WTC11 (cell line): ENCODE measurements at regions not wholly inside any gene's neighbourhood (a gene's known extent, or its start where the extent isn't known, plus 50 kb on each side); places are given as distances from the start of the nearest gene placed in this dataset.

Source experiments
- ATAC-seq: fragments of 200-7000 bp; cut with Tn5 transposase; 2 replicates; pipeline ENCODE4 v1.10.0; 2021; ENCODE audit warnings: mild to moderate bottlenecking, moderate library complexity
- CTCF ChIA-PET: fragments of 300-600 bp; sonication (Branson Sonifier 250); formaldehyde crosslinking; loops from one replicate; lab custom pipeline; 2021; ENCODE audit warnings: antibody characterized with exemption; lab: Charles Lee
- POLR2A ChIA-PET: fragments of 350-600 bp; sonication (Branson Sonifier 250); formaldehyde crosslinking; loops from one replicate; lab custom pipeline; 2021; ENCODE audit warnings: antibody characterized with exemption; lab: Charles Lee
- DNase-seq: peaks from one replicate; pipeline ENCODE4 v3.0.0; 2021; ENCODE audit warnings: low spot score
- H3K27ac Mint-ChIP-seq: 2 replicates; pipeline ENCODE4 v1.8.0; 2021; ENCODE audit warnings: mixed read lengths
- H3K27me3 Mint-ChIP-seq: 2 replicates; pipeline ENCODE4 v1.8.0; 2021; ENCODE audit warnings: low read depth, mild to moderate bottlenecking, moderate library complexity, mixed read lengths
- H3K36me3 Mint-ChIP-seq: 2 replicates; pipeline ENCODE4 v1.8.0; 2021; ENCODE audit warnings: mixed read lengths
- H3K4me1 Mint-ChIP-seq: 2 replicates; pipeline ENCODE4 v1.8.0; 2022; ENCODE audit warnings: mixed read lengths
- H3K4me3 Mint-ChIP-seq: 2 replicates; pipeline ENCODE4 v1.8.0; 2021; ENCODE audit warnings: mild to moderate bottlenecking, moderate library complexity, mixed read lengths
- H3K9me3 Mint-ChIP-seq: 2 replicates; pipeline ENCODE4 v1.8.0; 2021; ENCODE audit warnings: mixed read lengths
- ATF1 ChIP-seq: sonication (generic); formaldehyde crosslinking; IDR thresholded peaks from 2 replicates; pipeline ENCODE4 v1.8.1; 2023; ENCODE audit warnings: mild to moderate bottlenecking, moderate library complexity, missing genetic modification reagents
- CBFB ChIP-seq: sonication (generic); formaldehyde crosslinking; IDR thresholded peaks from 2 replicates; pipeline ENCODE4 v1.8.1; 2022; ENCODE audit warnings: mild to moderate bottlenecking, low read depth, missing genetic modification reagents
- ESRRA ChIP-seq: sonication (generic); formaldehyde crosslinking; IDR thresholded peaks from 2 replicates; pipeline ENCODE4 v1.8.1; 2022; ENCODE audit warnings: mild to moderate bottlenecking, missing genetic modification reagents, borderline replicate concordance
- FOXK1 ChIP-seq: sonication (generic); formaldehyde crosslinking; IDR thresholded peaks from 2 replicates; pipeline ENCODE4 v1.8.0; 2022; ENCODE audit warnings: mild to moderate bottlenecking, moderate library complexity, missing genetic modification reagents
- HMGA2 ChIP-seq: fragments of 250-450 bp; sonication (Bioruptor Pico); IDR thresholded peaks from 2 replicates; pipeline ENCODE4 v1.4.0; 2021; ENCODE audit warnings: mild to moderate bottlenecking, moderate library complexity
- KAT7 ChIP-seq: sonication (generic); formaldehyde crosslinking; IDR thresholded peaks from 2 replicates; pipeline ENCODE4 v1.8.1; 2023; ENCODE audit warnings: missing genetic modification reagents, mild to moderate bottlenecking, borderline replicate concordance
- MXD4 ChIP-seq: fragments of 250-450 bp; sonication (Bioruptor Pico); IDR thresholded peaks from 2 replicates; pipeline ENCODE4 v1.8.0; 2021; ENCODE audit warnings: mild to moderate bottlenecking, moderate library complexity, borderline replicate concordance
- NFATC4 ChIP-seq: fragments of 250-450 bp; sonication (Bioruptor Pico); IDR thresholded peaks from 2 replicates; pipeline ENCODE4 v1.9.0; 2021; ENCODE audit warnings: mild to moderate bottlenecking
- NR3C1 ChIP-seq: sonication (generic); formaldehyde crosslinking; conservative IDR thresholded peaks from 2 replicates; pipeline ENCODE4 v1.8.1; 2023; ENCODE audit warnings: low read depth, mild to moderate bottlenecking, missing genetic modification reagents
- OVOL2 ChIP-seq: fragments of 250-450 bp; sonication (Bioruptor Pico); IDR thresholded peaks from 2 replicates; pipeline ENCODE4 v1.9.0; 2021; ENCODE audit warnings: mild to moderate bottlenecking, borderline replicate concordance
- RORB ChIP-seq: fragments of 250-450 bp; sonication (Bioruptor Pico); IDR thresholded peaks from 2 replicates; pipeline ENCODE4 v1.9.0; 2021; ENCODE audit warnings: mild to moderate bottlenecking
- SOX15 ChIP-seq: fragments of 250-450 bp; sonication (Bioruptor Pico); IDR thresholded peaks from 2 replicates; pipeline ENCODE4 v1.9.0; 2021; ENCODE audit warnings: mild to moderate bottlenecking
- ZBTB21 ChIP-seq: sonication (generic); formaldehyde crosslinking; IDR thresholded peaks from 2 replicates; pipeline ENCODE4 v1.8.1; 2023; ENCODE audit warnings: mild to moderate bottlenecking, missing genetic modification reagents, borderline replicate concordance
- ZNF263 ChIP-seq: sonication (generic); formaldehyde crosslinking; IDR thresholded peaks from 2 replicates; pipeline ENCODE4 v1.8.1; 2022; ENCODE audit warnings: low read depth, mild to moderate bottlenecking, moderate library complexity, missing genetic modification reagents
- ZNF423 ChIP-seq: fragments of 250-450 bp; sonication (Bioruptor Pico); IDR thresholded peaks from 2 replicates; pipeline ENCODE4 v2.1.2; 2022; ENCODE audit warnings: mild to moderate bottlenecking, moderate library complexity
- TF ChIP-seq, protein P1 (sequence below): fragments of 250-450 bp; sonication (Bioruptor Pico); IDR thresholded peaks from 2 replicates; pipeline ENCODE4 v2.1.2; 2022; ENCODE audit warnings: mild to moderate bottlenecking, moderate library complexity
- TF ChIP-seq, protein P2 (sequence below): sonication (generic); formaldehyde crosslinking; IDR thresholded peaks from 2 replicates; pipeline ENCODE4 v1.8.0; 2022; ENCODE audit warnings: mild to moderate bottlenecking, missing genetic modification reagents
- TF ChIP-seq, protein P3 (sequence below): sonication (generic); formaldehyde crosslinking; IDR thresholded peaks from 2 replicates; pipeline ENCODE4 v1.8.1; 2022; ENCODE audit warnings: missing genetic modification reagents, borderline replicate concordance
- TF ChIP-seq, protein P4 (sequence below): sonication (generic); formaldehyde crosslinking; IDR thresholded peaks from 2 replicates; pipeline ENCODE4 v1.8.1; 2023; ENCODE audit warnings: mild to moderate bottlenecking, missing genetic modification reagents, borderline replicate concordance
- TF ChIP-seq, protein P5 (sequence below): sonication (generic); formaldehyde crosslinking; IDR thresholded peaks from 2 replicates; pipeline ENCODE4 v1.8.1; 2022; ENCODE audit warnings: mild to moderate bottlenecking, moderate library complexity, missing genetic modification reagents
- TF ChIP-seq, protein P6 (sequence below): sonication (generic); formaldehyde crosslinking; IDR thresholded peaks from 2 replicates; pipeline ENCODE4 v1.8.1; 2022; ENCODE audit warnings: low read depth, missing genetic modification reagents, borderline replicate concordance
- TF ChIP-seq, protein P7 (sequence below): sonication (generic); formaldehyde crosslinking; IDR thresholded peaks from 2 replicates; pipeline ENCODE4 v1.8.0; 2023; ENCODE audit warnings: mild to moderate bottlenecking, missing genetic modification reagents

DNA sequence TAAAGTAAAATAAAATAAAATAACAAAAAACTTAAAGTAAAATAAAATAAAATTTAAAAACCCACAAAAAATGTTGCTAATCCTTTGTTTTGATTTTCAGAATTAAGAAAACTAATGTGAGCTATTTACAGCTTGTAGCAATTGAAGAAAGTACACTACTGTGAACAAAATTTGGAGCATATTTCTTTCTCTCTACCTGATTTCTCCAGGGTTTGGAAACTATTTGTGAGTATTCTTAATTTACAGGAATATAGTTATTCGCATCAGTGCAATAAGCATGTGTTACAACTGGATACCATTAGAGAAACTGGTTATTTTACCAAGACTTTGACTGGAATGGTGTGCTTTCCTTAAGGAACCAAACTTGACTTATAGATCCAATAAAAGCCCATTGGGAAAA, 86.1 kb upstream of the CNOT2 start:
- Mint-ChIP-seq H3K4me1 (no peaks in the 10 kb centered on the region), H3K27me3 (no peaks in the 10 kb centered on the region; the same call in 1 of the 2 replicates), H3K4me3 (no peak overlapping the region), H3K27ac (no peak overlapping the region), H3K9me3 (peaks cover 83% of the 10 kb centered on the region), H3K36me3 (peaks cover 87% of the 10 kb centered on the region)
- ChIA-PET CTCF (no interaction called here), POLR2A (no interaction called here)
- ATAC-seq (no peak), DNase-seq (no peak)
- TF ChIP-seq FOXK1 (CRISPR knock-in tag), result no peak
- TF ChIP-seq, protein P1, sequence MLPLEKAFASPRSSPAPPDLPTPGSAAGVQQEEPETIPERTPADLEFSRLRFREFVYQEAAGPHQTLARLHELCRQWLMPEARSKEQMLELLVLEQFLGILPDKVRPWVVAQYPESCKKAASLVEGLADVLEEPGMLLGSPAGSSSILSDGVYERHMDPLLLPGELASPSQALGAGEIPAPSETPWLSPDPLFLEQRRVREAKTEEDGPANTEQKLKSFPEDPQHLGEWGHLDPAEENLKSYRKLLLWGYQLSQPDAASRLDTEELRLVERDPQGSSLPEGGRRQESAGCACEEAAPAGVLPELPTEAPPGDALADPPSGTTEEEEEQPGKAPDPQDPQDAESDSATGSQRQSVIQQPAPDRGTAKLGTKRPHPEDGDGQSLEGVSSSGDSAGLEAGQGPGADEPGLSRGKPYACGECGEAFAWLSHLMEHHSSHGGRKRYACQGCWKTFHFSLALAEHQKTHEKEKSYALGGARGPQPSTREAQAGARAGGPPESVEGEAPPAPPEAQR (CRISPR knock-in tag), result no peak
- TF ChIP-seq ESRRA, result no peak
- TF ChIP-seq, protein P2, sequence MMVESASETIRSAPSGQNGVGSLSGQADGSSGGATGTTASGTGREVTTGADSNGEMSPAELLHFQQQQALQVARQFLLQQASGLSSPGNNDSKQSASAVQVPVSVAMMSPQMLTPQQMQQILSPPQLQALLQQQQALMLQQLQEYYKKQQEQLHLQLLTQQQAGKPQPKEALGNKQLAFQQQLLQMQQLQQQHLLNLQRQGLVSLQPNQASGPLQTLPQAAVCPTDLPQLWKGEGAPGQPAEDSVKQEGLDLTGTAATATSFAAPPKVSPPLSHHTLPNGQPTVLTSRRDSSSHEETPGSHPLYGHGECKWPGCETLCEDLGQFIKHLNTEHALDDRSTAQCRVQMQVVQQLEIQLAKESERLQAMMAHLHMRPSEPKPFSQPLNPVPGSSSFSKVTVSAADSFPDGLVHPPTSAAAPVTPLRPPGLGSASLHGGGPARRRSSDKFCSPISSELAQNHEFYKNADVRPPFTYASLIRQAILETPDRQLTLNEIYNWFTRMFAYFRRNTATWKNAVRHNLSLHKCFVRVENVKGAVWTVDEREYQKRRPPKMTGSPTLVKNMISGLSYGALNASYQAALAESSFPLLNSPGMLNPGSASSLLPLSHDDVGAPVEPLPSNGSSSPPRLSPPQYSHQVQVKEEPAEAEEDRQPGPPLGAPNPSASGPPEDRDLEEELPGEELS (CRISPR knock-in tag), result no peak
- no peak for TF ChIP-seq OVOL2 (CRISPR knock-in tag)

DNA sequence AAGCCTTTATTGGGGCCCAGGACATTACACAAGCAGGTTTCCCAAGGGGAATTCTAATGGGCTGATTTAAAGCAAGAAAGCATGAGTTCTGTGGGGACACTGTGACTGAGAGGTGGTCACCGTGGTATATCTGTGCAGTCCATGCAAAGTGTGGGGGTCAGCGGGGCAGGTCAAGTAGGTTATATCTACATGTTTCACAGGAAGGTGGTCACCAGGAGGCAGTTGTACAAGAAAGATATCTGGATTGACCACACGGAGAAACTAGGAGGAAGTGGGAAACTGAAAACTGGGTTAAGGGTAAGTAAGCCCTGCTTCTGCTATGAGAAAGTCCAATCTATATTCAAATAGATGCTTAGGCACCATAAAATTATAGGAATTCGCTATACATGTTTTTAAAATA, 77.8 kb upstream of the CNOT2 start:
- no peak for ATAC-seq
- Mint-ChIP-seq H3K9me3 (peaks cover 18% of the 10 kb centered on the region), H3K4me3 (no peak overlapping the region), H3K36me3 (peaks cover 14% of the 10 kb centered on the region), H3K27ac (no peak overlapping the region), H3K27me3 (no peaks in the 10 kb centered on the region), H3K4me1 (no peaks in the 10 kb centered on the region)
- POLR2A ChIA-PET, result no interaction called here
- CTCF ChIA-PET, result no interaction called here
- no peak for DNase-seq
- TF ChIP-seq SOX15 (CRISPR knock-in tag) (no peak), CBFB (no peak), RORB (CRISPR knock-in tag) (no peak), ZNF423 (no peak), ZBTB21 (no peak), NFATC4 (no peak), MXD4 (CRISPR knock-in tag) (no peak), ZNF263 (CRISPR knock-in tag) (no peak), HMGA2 (CRISPR knock-in tag) (no peak), NR3C1 (CRISPR knock-in tag) (no peak), KAT7 (CRISPR knock-in tag) (no peak), ATF1 (CRISPR knock-in tag) (no peak)
- TF ChIP-seq, protein P3, sequence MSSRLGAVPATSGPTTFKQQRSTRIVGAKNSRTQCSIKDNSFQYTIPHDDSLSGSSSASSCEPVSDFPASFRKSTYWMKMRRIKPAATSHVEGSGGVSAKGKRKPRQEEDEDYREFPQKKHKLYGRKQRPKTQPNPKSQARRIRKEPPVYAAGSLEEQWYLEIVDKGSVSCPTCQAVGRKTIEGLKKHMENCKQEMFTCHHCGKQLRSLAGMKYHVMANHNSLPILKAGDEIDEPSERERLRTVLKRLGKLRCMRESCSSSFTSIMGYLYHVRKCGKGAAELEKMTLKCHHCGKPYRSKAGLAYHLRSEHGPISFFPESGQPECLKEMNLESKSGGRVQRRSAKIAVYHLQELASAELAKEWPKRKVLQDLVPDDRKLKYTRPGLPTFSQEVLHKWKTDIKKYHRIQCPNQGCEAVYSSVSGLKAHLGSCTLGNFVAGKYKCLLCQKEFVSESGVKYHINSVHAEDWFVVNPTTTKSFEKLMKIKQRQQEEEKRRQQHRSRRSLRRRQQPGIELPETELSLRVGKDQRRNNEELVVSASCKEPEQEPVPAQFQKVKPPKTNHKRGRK (CRISPR knock-in tag), result no peak
- TF ChIP-seq, protein P4, sequence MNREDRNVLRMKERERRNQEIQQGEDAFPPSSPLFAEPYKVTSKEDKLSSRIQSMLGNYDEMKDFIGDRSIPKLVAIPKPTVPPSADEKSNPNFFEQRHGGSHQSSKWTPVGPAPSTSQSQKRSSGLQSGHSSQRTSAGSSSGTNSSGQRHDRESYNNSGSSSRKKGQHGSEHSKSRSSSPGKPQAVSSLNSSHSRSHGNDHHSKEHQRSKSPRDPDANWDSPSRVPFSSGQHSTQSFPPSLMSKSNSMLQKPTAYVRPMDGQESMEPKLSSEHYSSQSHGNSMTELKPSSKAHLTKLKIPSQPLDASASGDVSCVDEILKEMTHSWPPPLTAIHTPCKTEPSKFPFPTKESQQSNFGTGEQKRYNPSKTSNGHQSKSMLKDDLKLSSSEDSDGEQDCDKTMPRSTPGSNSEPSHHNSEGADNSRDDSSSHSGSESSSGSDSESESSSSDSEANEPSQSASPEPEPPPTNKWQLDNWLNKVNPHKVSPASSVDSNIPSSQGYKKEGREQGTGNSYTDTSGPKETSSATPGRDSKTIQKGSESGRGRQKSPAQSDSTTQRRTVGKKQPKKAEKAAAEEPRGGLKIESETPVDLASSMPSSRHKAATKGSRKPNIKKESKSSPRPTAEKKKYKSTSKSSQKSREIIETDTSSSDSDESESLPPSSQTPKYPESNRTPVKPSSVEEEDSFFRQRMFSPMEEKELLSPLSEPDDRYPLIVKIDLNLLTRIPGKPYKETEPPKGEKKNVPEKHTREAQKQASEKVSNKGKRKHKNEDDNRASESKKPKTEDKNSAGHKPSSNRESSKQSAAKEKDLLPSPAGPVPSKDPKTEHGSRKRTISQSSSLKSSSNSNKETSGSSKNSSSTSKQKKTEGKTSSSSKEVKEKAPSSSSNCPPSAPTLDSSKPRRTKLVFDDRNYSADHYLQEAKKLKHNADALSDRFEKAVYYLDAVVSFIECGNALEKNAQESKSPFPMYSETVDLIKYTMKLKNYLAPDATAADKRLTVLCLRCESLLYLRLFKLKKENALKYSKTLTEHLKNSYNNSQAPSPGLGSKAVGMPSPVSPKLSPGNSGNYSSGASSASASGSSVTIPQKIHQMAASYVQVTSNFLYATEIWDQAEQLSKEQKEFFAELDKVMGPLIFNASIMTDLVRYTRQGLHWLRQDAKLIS, result no peak
- TF ChIP-seq, protein P5, sequence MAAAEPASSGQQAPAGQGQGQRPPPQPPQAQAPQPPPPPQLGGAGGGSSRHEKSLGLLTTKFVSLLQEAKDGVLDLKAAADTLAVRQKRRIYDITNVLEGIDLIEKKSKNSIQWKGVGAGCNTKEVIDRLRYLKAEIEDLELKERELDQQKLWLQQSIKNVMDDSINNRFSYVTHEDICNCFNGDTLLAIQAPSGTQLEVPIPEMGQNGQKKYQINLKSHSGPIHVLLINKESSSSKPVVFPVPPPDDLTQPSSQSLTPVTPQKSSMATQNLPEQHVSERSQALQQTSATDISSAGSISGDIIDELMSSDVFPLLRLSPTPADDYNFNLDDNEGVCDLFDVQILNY (CRISPR knock-in tag), result no peak
- TF ChIP-seq, protein P6, sequence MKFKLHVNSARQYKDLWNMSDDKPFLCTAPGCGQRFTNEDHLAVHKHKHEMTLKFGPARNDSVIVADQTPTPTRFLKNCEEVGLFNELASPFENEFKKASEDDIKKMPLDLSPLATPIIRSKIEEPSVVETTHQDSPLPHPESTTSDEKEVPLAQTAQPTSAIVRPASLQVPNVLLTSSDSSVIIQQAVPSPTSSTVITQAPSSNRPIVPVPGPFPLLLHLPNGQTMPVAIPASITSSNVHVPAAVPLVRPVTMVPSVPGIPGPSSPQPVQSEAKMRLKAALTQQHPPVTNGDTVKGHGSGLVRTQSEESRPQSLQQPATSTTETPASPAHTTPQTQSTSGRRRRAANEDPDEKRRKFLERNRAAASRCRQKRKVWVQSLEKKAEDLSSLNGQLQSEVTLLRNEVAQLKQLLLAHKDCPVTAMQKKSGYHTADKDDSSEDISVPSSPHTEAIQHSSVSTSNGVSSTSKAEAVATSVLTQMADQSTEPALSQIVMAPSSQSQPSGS, result no peak
- TF ChIP-seq, protein P7, sequence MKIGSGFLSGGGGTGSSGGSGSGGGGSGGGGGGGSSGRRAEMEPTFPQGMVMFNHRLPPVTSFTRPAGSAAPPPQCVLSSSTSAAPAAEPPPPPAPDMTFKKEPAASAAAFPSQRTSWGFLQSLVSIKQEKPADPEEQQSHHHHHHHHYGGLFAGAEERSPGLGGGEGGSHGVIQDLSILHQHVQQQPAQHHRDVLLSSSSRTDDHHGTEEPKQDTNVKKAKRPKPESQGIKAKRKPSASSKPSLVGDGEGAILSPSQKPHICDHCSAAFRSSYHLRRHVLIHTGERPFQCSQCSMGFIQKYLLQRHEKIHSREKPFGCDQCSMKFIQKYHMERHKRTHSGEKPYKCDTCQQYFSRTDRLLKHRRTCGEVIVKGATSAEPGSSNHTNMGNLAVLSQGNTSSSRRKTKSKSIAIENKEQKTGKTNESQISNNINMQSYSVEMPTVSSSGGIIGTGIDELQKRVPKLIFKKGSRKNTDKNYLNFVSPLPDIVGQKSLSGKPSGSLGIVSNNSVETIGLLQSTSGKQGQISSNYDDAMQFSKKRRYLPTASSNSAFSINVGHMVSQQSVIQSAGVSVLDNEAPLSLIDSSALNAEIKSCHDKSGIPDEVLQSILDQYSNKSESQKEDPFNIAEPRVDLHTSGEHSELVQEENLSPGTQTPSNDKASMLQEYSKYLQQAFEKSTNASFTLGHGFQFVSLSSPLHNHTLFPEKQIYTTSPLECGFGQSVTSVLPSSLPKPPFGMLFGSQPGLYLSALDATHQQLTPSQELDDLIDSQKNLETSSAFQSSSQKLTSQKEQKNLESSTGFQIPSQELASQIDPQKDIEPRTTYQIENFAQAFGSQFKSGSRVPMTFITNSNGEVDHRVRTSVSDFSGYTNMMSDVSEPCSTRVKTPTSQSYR (CRISPR knock-in tag), result no peak
